SH-SY5Y (cell line): ENCODE measurements at regions not wholly inside any gene's neighbourhood (a gene's known extent, or its start where the extent isn't known, plus 50 kb on each side); places are given as distances from the start of the nearest gene placed in this dataset.

Experiments used
- GATA2 ChIP-seq: IDR thresholded peaks from 2 replicates; pipeline ENCODE4 v1.6.1; 2011; ENCODE audit warnings: mild to moderate bottlenecking, low read depth, low read length
- GATA3 ChIP-seq: IDR thresholded peaks from 2 replicates; pipeline ENCODE4 v1.6.1; 2011; ENCODE audit warnings: low read depth, mild to moderate bottlenecking, low read length, moderate library complexity

DNA sequence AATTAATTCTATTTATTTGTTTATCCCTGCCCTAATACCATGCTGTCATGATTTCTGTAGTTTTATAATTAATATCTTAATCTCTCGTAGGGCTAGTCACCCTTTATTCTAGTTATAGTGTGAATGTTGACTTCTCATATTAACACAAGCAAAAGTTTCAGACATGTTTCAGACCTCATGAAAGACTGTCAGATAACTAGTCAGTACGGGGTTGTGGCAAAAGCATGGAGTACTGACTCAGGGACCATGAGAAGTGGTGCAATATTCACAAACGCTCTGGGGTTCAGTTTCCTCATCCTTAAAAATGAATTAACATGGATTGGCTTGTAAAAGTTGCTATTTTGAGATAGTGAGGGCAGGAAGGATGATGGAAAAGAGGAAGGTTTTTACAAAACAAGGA is 148.9 kb downstream of the TMEM200A start:
- TF ChIP-seq GATA3 = no peak
- TF ChIP-seq GATA2 = no peak
